Smooth muscle cell (in vitro differentiated cells): ENCODE measurements at regions not wholly inside any gene's neighbourhood (a gene's known extent, or its start where the extent isn't known, plus 50 kb on each side); places are given as distances from the start of the nearest gene placed in this dataset.

Experiments used
- DNase-seq: peaks from one replicate; lab custom pipeline; 2025; ENCODE audit not compliant: unreplicated experiment; lab: John Stamatoyannopoulos, UW
- H2AFZ ChIP-seq: fragments of 200-600 bp; sonication (generic); 2 replicates; pipeline ENCODE4 v1.6.0; 2016; ENCODE audit warnings: antibody characterized with exemption, low read depth, mild to moderate bottlenecking
- H3F3A ChIP-seq: fragments of 200-600 bp; sonication (generic); 2 replicates; pipeline ENCODE4 v1.6.0; 2017; ENCODE audit warnings: antibody characterized with exemption, low read depth
- H3K27ac ChIP-seq: fragments of 200-600 bp; sonication (generic); 2 replicates; pipeline ENCODE4 v1.5.1; 2016; ENCODE audit warnings: low read depth, mild to moderate bottlenecking
- H3K27me3 ChIP-seq: fragments of 200-600 bp; sonication (generic); 2 replicates; pipeline ENCODE4 v1.6.1; 2016; ENCODE audit warnings: low read depth, mild to moderate bottlenecking
- H3K36me3 ChIP-seq: fragments of 200-600 bp; sonication (generic); 2 replicates; pipeline ENCODE4 v1.5.1; 2016; ENCODE audit warnings: low read depth
- H3K4me1 ChIP-seq: fragments of 200-600 bp; sonication (generic); 2 replicates; pipeline ENCODE4 v1.5.1; 2016; ENCODE audit warnings: low read depth
- H3K4me2 ChIP-seq: fragments of 200-600 bp; sonication (generic); 2 replicates; pipeline ENCODE4 v1.6.0; 2016; ENCODE audit warnings: mild to moderate bottlenecking
- H3K4me3 ChIP-seq: fragments of 200-600 bp; sonication (generic); 2 replicates; pipeline ENCODE4 v1.5.1; 2016; ENCODE audit warnings: mild to moderate bottlenecking
- H3K79me2 ChIP-seq: fragments of 200-600 bp; sonication (generic); 2 replicates; pipeline ENCODE4 v1.6.0; 2016; ENCODE audit warnings: low read depth, mild to moderate bottlenecking
- H3K9ac ChIP-seq: fragments of 200-600 bp; sonication (generic); 2 replicates; pipeline ENCODE4 v1.6.0; 2016; ENCODE audit warnings: low read depth
- H3K9me3 ChIP-seq: fragments of 200-600 bp; sonication (generic); replicated peaks from 2 replicates; pipeline ENCODE4 v1.5.1; 2016; ENCODE audit warnings: low read depth
- H4K20me1 ChIP-seq: fragments of 200-600 bp; sonication (generic); 2 replicates; pipeline ENCODE4 v1.6.0; 2016; ENCODE audit warnings: low read depth
- CTCF ChIP-seq: fragments of 200-600 bp; sonication (generic); IDR thresholded peaks from 2 replicates; pipeline ENCODE4 v1.5.1; 2017; ENCODE audit warnings: borderline replicate concordance, mild to moderate bottlenecking, antibody characterized with exemption; ENCODE audit not compliant: insufficient read depth, poor library complexity, severe bottlenecking
- WGBS: methylation state at CpG from one replicate; pipeline ENCODE4 v1.1.7; 2016; ENCODE audit warnings: low lambda C conversion rate; 5-methylcytosine and 5-hydroxymethylcytosine counted together

GRCh38 chr5:39896706-39897105, 471.9 kb upstream of the DAB2 start:
- no peaks in the 10 kb centered on the region for H3K9me3 ChIP-seq
- no peak overlapping the region for H3K27ac ChIP-seq
- H3K27me3 ChIP-seq, result no peaks in the 10 kb centered on the region
- DNase-seq, result no peak
- no peaks in the 10 kb centered on the region for H3F3A ChIP-seq
- no peak overlapping the region for H3K9ac ChIP-seq
- no peaks in the 10 kb centered on the region for H3K36me3 ChIP-seq
- H3K4me1 ChIP-seq, result no peaks in the 10 kb centered on the region
- no peaks in the 10 kb centered on the region for H4K20me1 ChIP-seq
- no peak overlapping the region for H3K4me3 ChIP-seq
- no peak overlapping the region for H3K4me2 ChIP-seq
- H3K79me2 ChIP-seq, result no peaks in the 10 kb centered on the region
- 72% methylated on average over 5 of the region's 5 CpGs for WGBS
- H2AFZ ChIP-seq, result no peak overlapping the region
- no peak for TF ChIP-seq CTCF

- no peak for TF ChIP-seq CTCF
- 92% methylated on average over 3 of the region's 3 CpGs for WGBS
These were observed 471.3 kb upstream of the DAB2 start for GRCh38 chr5:39896104-39896503.

DNA sequence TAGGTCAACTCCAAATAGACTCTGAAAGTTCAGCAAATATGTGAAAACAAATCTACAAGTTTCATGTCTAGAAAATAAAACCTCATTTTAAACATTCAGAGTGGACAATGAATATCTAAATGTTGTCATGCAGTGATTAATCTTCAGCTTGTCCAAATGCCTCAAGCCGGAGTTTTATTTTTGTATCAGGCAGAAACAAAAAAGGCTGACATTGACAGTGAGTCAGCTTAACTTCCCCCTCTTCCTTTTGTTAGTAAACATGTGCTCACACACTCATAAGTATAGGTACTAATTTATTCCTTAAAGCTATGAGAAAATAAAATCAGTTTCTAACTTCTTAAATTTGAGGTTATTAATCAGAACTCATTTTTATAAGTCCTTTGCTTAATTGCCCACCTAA, 467.9 kb upstream of the DAB2 start:
- no peak overlapping the region for H3K4me3 ChIP-seq
- H3K27me3 ChIP-seq, result no peaks in the 10 kb centered on the region
- no peaks in the 10 kb centered on the region for H3K4me1 ChIP-seq
- WGBS, result 48% methylated on average over 1 of the region's 1 CpG
- no peaks in the 10 kb centered on the region for H4K20me1 ChIP-seq
- no peaks in the 10 kb centered on the region for H3K79me2 ChIP-seq
- H3K9ac ChIP-seq, result no peak overlapping the region
- no peak overlapping the region for H3K4me2 ChIP-seq
- H3K27ac ChIP-seq, result no peak overlapping the region
- DNase-seq, result no peak
- no peak overlapping the region for H2AFZ ChIP-seq
- TF ChIP-seq CTCF, result no peak
- H3K9me3 ChIP-seq, result no peaks in the 10 kb centered on the region
- H3F3A ChIP-seq, result no peaks in the 10 kb centered on the region
- no peaks in the 10 kb centered on the region for H3K36me3 ChIP-seq

More at GRCh38 chr5:39896104-39896503, 471.3 kb upstream of the DAB2 start:
- Histone ChIP-seq H3K9me3 (no peaks in the 10 kb centered on the region), H3K27ac (no peak overlapping the region), H3K9ac (no peak overlapping the region), H4K20me1 (no peaks in the 10 kb centered on the region), H3K27me3 (no peaks in the 10 kb centered on the region), H3K36me3 (no peaks in the 10 kb centered on the region), H3K4me1 (no peaks in the 10 kb centered on the region), H3F3A (no peaks in the 10 kb centered on the region), H2AFZ (no peak overlapping the region), H3K79me2 (no peaks in the 10 kb centered on the region), H3K4me2 (no peak overlapping the region), H3K4me3 (no peak overlapping the region)
- DNase-seq, result no peak

DNA sequence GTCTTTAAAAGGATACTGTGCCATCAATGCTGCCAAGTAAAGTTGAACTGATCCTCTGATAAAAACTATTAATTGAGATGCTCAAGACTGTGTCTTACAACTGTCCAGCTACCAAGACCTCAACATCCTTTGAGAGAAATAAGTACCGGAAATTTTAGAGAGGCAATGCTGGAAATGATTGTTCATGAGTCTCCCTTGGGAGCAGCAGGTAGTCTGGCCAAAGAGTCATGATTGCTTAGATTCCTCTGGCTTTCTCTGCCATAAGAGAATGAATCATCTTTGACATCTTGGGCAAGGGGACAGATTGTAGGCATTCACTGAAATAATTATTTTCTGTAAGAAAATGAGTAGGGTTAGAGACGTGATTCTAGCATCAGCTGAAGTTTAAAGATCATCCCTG, 466.6 kb upstream of the DAB2 start:
- H3K27ac ChIP-seq, result no peak overlapping the region
- no peak overlapping the region for H2AFZ ChIP-seq
- no peak overlapping the region for H3K4me2 ChIP-seq
- H3K9me3 ChIP-seq, result no peaks in the 10 kb centered on the region
- WGBS, result 94% methylated on average over 2 of the region's 2 CpGs
- H3K9ac ChIP-seq, result no peak overlapping the region
- H4K20me1 ChIP-seq, result no peaks in the 10 kb centered on the region
- TF ChIP-seq CTCF, result no peak
- H3K4me3 ChIP-seq, result no peak overlapping the region
- H3K4me1 ChIP-seq, result no peaks in the 10 kb centered on the region
- H3K27me3 ChIP-seq, result no peaks in the 10 kb centered on the region
- H3K36me3 ChIP-seq, result no peaks in the 10 kb centered on the region
- no peaks in the 10 kb centered on the region for H3F3A ChIP-seq
- DNase-seq, result no peak
- no peaks in the 10 kb centered on the region for H3K79me2 ChIP-seq
